Stomach (tissue), 8 donors: ENCODE measurements at regions not wholly inside any gene's neighbourhood (a gene's known extent, or its start where the extent isn't known, plus 50 kb on each side); places are given as distances from the start of the nearest gene placed in this dataset.

ENCODE experiments used
- DNase-seq, 2 donors: peaks; one replicate each; pipeline versions ENCODE4 v3.0.0 to v3.0.0-alpha.2; 2013 to 2019
- H3K27ac ChIP-seq, 5 donors: fragments of 200-600 bp in 4 of 5; sonication (generic) in 4 of 5; one replicate each; pipeline ENCODE4 v1.5.1; 2013 to 2019; ENCODE audit warnings: mild to moderate bottlenecking in 1 of 5, moderate library complexity in 1 of 5
- H3K27me3 ChIP-seq, 3 donors: fragments of 200-600 bp; sonication (generic); one replicate each; pipeline ENCODE4 v1.5.1; 2017 to 2019; ENCODE audit warnings: mixed run types in 1 of 3
- H3K36me3 ChIP-seq, 4 donors: fragments of 200-600 bp; sonication (generic); 1 replicate in 3 of 4; 2 replicates in 1 of 4; pipeline ENCODE4 v1.5.1; 2016 to 2019
- H3K4me1 ChIP-seq, 4 donors: fragments of 200-600 bp; sonication (generic); one replicate each; pipeline ENCODE4 v1.5.1; 2016 to 2019
- H3K4me3 ChIP-seq, 4 donors: fragments of 200-600 bp; sonication (generic) in 3 of 4; one replicate each; pipeline ENCODE4 v1.5.1; 2016 to 2019; ENCODE audit warnings: mild to moderate bottlenecking in 1 of 4
- H3K9me3 ChIP-seq, 4 donors: fragments of 200-600 bp; sonication (generic); one replicate each; pipeline ENCODE4 v1.5.1; 2016 to 2019
- EP300 ChIP-seq: sonication (generic); formaldehyde crosslinking; IDR thresholded peaks from one replicate; pipeline ENCODE4 v1.6.1; 2017; ENCODE audit warnings: antibody characterized with exemption
- POLR2A ChIP-seq, 4 donors: fragments of 450-650 bp; IDR thresholded peaks; one replicate each; pipeline ENCODE4 v1.6.1; 2016; ENCODE audit warnings: antibody characterized with exemption in 4 of 4, control low read depth in 2 of 4, mild to moderate bottlenecking in 1 of 4, moderate library complexity in 1 of 4
- POLR2AphosphoS5 ChIP-seq, 3 donors: sonication (generic); formaldehyde crosslinking; IDR thresholded peaks; one replicate each; pipeline ENCODE4 v1.6.1; 2016; ENCODE audit warnings: antibody characterized with exemption in 3 of 3
- WGBS, 5 donors: extraction: QIAGEN DNeasy Blood & Tissue Kit in 3 of 5; methylation state at CpG; one replicate each; pipeline versions ENCODE4 v1.1.5 to v1.1.7; 2013 to 2018; 5-methylcytosine and 5-hydroxymethylcytosine counted together
- intact Hi-C: fragments of 100-400 bp; cut with DNase I; formaldehyde crosslinking; loops from one replicate; pipeline ENCODE4 v1.15.1; 2023; ENCODE audit warnings: low total_unique reads
- TF ChIP-seq, protein P1 (sequence below), 7 experiments: fragments of 450-650 bp in 4 of 7; fragments of 200-600 bp in 3 of 7; sonication (generic) in 3 of 7; IDR thresholded peaks; one replicate each; pipeline ENCODE4 v1.5.1; 2016 to 2019; ENCODE audit warnings: antibody characterized with exemption in 7 of 7, control low read depth in 2 of 7, mild to moderate bottlenecking in 1 of 7
- donor health status: healthy with polysubstance abuse.
- donor health status: Bipolar disorder and iron deficiency.
- donor health status: healthy.

DNA sequence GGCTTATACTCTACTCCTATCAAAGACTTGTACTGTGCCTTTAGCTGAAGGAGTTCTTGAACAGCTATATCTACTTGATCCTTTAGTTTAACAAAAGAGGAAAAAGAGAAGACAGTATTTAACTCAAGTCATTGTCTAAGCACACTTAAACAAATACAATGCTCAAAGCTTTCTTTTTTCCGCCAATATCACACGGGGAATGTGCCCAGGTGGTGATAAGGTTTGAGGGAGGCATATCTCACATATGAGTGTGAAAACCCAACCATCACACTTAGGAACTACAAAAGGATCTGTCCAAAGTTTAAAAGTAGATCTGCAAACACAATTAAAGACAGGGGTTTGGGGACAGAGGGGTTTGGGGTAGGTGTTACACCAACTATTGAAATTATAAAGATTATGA lies 59.0 kb upstream of the SLC30A10 start:
- 61 to 75% (median 70%) methylated on average over 2 of the region's 2 CpGs for WGBS, 5 donors
- Histone ChIP-seq H3K36me3 (peaks cover 13 to 65% (median 64%) of the 10 kb centered on the region in 4 donors), H3K27ac (no peak overlapping the region), H3K9me3 (no peaks in the 10 kb centered on the region), H3K4me1 (peaks cover 0 to 14% (median 12%) of the 10 kb centered on the region in 4 donors), H3K4me3 (no peak overlapping the region), H3K27me3 (no peaks in the 10 kb centered on the region)
- TF ChIP-seq EP300 (no peak), POLR2AphosphoS5 (IDR thresholded peaks at IDR 0.05) (no peak), POLR2A (IDR thresholded peaks at IDR 0.05) (no peak)
- TF ChIP-seq, protein P1, sequence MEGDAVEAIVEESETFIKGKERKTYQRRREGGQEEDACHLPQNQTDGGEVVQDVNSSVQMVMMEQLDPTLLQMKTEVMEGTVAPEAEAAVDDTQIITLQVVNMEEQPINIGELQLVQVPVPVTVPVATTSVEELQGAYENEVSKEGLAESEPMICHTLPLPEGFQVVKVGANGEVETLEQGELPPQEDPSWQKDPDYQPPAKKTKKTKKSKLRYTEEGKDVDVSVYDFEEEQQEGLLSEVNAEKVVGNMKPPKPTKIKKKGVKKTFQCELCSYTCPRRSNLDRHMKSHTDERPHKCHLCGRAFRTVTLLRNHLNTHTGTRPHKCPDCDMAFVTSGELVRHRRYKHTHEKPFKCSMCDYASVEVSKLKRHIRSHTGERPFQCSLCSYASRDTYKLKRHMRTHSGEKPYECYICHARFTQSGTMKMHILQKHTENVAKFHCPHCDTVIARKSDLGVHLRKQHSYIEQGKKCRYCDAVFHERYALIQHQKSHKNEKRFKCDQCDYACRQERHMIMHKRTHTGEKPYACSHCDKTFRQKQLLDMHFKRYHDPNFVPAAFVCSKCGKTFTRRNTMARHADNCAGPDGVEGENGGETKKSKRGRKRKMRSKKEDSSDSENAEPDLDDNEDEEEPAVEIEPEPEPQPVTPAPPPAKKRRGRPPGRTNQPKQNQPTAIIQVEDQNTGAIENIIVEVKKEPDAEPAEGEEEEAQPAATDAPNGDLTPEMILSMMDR (IDR thresholded peaks at IDR 0.05), result no peak
- intact Hi-C loops, result no loop called here
- DNase-seq, result no peak

DNA sequence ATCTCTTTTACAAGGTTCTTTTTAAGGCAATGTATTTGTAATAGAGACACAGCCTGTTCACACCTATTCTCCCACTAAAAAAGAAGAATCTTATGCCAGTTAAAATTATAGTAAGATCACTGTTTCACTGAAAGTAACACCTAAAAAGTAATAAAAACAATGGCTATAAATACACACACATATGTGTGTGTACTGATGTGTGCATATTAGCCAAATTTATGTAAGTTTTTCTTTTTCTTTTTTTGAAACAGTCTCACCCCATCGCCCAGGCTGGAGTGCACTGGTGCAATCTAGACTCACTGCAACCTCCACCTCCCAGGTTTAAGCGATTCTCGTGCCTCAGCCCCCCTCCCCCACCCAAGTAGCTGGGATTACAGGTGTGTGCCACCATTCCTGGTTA lies 56.8 kb upstream of the SLC30A10 start:
- no peak overlapping the region for H3K4me3 ChIP-seq
- TF ChIP-seq, protein P1 (IDR thresholded peaks at IDR 0.05), result no peak
- TF ChIP-seq POLR2AphosphoS5 (IDR thresholded peaks at IDR 0.05) (no peak), POLR2A (IDR thresholded peaks at IDR 0.05) (no peak), EP300 (no peak)
- H3K27me3 ChIP-seq, result no peaks in the 10 kb centered on the region
- WGBS, 5 donors, result 86 to 95% (median 94%) methylated on average over 3 of the region's 3 CpGs
- no peak overlapping the region for H3K27ac ChIP-seq
- DNase-seq, result no peak
- intact Hi-C loops, result no loop called here
- H3K36me3 ChIP-seq, result peaks cover 20 to 85% (median 84%) of the 10 kb centered on the region in 4 donors
- no peaks in the 10 kb centered on the region for H3K9me3 ChIP-seq
- H3K4me1 ChIP-seq, result no peaks in the 10 kb centered on the region
